HG02840 (cell line): ENCODE measurements at regions not wholly inside any gene's neighbourhood (a gene's known extent, or its start where the extent isn't known, plus 50 kb on each side); places are given as distances from the start of the nearest gene placed in this dataset.

Experiments used
- ATAC-seq: cut with Tn5 transposase; IDR thresholded peaks from one replicate; pipeline ENCODE4 v1.9.1; 2021; ENCODE audit warnings: mild to moderate bottlenecking, moderate library complexity, moderate number of reproducible peaks; ENCODE audit not compliant: unreplicated experiment, low FRiP score

GRCh38 chr4:14264437-14264836, 636.9 kb upstream of the BOD1L1 start:
- no peak for ATAC-seq

DNA sequence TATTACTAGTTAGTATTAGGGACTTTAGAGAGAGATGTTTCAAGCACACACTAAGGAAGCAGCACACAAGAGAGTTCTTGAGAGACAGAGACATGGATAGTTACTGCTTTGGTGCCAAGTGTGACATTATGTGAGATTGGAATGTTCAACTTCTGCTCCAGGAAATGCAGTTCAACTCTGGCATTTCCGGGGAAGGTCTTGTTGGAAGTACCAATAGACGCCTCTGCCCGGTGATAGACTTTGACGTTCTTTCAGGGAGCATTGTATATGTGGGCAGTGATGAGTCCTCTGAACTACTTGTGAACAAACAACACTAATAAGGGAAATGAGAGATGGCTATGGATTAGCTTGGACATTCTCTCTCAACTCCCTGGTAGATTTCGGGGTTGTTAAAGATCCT, 638.1 kb upstream of the BOD1L1 start:
- ATAC-seq, result no peak

DNA sequence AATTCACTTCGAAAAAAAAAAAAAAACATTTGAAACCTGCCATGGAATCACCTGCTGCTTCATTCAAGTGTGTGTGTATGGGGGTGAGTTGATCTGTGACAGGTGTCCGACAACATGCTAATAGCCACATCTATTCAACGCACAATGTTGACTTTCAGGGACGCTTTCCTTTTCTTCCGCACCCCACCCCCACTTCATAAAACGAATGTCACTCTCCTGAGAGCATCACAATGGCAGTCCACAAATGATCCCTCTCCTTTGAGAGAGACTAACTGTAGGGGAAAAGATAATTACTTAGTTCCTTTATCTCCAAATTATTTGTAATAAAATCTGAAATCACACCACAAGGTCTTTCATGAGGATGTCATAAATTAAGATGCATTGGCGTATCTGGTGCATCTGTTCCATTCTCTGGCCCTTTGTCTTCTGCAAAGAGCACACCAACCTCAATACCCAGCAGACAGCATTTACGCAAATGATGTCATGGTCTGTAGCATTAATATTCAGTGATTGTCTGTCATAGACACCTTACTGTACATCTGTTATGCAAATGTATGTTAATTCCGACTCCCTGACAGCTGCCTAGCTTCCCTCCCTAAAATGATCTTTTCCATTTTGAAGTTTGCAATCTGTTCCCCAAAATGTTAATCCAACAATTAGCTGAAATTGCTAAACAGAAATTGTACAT, 640.0 kb upstream of the BOD1L1 start:
- no peak for ATAC-seq

GRCh38 chr4:14269824-14270223, 642.3 kb upstream of the BOD1L1 start:
- ATAC-seq, result no peak

DNA sequence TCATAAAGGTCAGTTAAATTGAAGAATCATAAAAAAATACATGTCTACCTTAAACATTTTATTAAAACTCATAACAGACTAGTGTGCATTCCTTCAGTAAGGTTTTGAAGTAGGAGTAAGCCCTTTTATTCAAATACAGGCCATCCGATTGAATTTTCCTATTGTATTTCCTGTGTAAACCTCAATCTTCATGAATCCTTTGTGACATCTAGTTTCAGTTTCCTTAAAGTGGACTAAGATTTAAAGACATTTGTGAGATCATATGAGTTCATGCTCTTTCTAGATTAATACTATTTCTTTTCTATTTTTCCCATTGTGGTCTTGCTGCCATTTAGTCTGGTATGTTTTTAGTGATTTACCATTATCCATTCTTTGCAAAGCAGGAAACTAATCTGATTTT, 644.7 kb upstream of the BOD1L1 start:
- no peak for ATAC-seq

DNA sequence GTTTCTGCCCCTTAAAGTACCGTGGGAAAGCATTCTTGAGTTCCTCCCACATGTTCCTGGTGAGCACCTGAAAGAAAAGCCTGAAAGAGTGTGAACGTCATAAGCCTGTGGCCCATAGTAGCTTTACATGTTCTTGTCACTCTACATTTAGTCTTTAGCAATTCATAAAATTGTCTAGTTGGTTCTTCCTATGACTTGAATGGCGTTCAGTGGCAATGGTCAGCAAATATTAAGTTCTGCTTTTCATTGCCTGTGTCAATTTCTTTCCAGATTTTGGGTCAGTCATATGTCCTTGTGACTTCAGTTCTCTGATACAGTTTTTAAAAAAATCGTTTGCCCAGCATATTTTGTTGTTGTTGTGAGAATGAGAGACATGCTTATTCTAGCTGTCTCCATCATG, 650.0 kb upstream of the BOD1L1 start:
- ATAC-seq, result no peak

GRCh38 chr4:14280567-14280966, 653.0 kb upstream of the BOD1L1 start:
- no peak for ATAC-seq

DNA sequence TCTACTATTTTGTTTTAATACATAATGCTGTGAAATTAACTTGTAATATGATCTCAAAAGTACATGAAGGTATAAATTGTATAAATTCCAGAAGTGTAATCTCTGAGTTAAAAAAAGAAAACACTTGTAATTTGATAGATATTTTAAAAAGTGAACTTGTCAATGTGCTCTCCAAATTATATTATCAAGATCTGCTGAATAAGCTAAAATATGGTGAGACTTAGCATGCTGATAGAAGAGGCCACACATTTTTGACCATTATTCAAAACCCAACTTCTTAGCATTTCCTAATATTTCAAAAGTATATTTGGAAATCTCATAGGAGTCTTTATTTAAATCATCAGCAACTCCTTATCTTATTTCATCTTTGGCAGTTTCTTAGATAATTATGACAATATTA, 657.1 kb upstream of the BOD1L1 start:
- ATAC-seq, result no peak

- no peak for ATAC-seq
Observed at GRCh38 chr4:14289708-14290107, 662.2 kb upstream of the BOD1L1 start.

GRCh38 chr4:14293582-14293981, 666.1 kb upstream of the BOD1L1 start:
- no peak for ATAC-seq

- no peak for ATAC-seq
Observed at GRCh38 chr4:14294611-14295010, 667.1 kb upstream of the BOD1L1 start.

GRCh38 chr4:14299166-14299565, 671.6 kb upstream of the BOD1L1 start:
- ATAC-seq, result no peak

DNA sequence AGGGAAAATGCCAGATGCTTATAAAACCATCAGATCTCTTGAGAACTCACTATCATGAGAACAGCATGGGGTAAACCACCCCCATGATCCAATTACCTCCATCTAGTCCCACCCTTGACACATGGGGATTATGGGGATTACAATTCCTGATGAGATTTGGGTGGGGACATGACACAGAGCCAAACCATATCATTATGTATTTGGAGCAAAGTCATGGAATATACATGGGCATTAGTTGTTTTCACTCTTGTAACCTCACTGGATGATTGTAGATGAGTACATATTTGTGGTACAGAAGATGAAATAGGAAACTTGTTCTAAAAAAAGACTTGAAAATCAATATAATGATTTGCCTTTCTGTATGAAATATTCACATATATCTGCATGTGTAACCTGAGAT, 674.5 kb upstream of the BOD1L1 start:
- no peak for ATAC-seq

DNA sequence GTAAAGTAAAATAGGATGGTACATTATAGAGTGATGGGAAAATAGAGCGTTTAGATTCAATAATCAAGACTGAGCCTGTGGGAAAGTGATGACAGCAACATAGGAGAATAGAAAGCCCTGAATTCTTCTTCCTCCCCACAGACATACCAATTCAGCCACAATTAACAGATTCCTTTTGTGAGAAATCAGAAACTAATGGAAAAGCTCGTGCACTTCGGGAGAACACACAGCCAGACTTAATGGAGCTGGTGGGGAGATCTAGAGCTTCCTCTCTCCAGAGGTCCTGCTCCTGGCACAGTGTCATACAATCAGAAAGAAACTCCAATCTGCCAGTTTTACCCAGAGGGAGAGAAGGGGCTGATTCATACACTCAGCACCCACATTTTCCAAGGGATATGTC, 676.3 kb upstream of the BOD1L1 start:
- ATAC-seq, result no peak

GRCh38 chr4:14308229-14308651, 680.7 kb upstream of the BOD1L1 start:
- no peak for ATAC-seq

- ATAC-seq, result no peak
Observed at GRCh38 chr4:14309431-14309830, 681.9 kb upstream of the BOD1L1 start.

- ATAC-seq, result no peak
Observed at GRCh38 chr4:14313757-14314156, 686.2 kb upstream of the BOD1L1 start.

- ATAC-seq, result no peak
Observed at GRCh38 chr4:14315129-14315528, 687.2 kb upstream of the CPEB2 start.

DNA sequence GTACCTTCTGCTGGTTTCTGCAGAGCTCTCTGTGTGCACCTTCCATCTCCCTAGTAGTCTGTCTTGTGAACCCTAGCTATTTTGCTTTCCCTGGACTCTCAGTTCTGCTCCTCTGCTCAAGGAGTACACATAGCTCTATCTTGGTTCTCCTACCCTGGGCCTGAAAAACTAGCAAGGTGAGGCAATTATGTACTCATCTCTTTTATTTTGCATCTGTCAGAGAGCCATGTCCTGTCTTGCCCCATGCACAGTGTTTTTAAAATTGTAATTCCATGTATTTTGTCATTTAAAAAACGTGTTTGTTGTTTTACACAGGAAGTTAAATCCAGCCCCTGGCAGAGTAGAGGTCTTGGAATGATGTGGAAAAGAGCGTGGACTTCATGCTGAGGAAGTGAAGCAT, 684.9 kb upstream of the CPEB2 start:
- ATAC-seq, result no peak

DNA sequence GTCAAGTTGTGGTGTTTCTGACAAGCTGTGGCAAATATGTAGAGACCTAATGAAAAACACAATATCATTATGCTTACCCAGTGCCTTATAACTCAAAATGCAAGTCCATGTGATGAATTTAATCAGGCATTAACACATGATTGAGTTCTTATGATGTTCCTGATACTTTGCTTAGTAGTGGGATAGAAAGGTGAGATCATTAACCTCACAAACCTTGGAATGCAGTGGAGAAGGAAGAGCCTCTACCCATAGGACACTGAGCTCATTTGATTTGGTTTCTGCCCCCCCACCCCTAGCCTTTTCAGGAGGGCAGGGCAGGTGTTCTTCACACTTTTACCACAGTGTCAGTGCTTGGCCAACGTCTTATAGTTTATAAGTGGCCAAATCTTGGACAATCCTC, 683.6 kb upstream of the CPEB2 start:
- ATAC-seq, result no peak

DNA sequence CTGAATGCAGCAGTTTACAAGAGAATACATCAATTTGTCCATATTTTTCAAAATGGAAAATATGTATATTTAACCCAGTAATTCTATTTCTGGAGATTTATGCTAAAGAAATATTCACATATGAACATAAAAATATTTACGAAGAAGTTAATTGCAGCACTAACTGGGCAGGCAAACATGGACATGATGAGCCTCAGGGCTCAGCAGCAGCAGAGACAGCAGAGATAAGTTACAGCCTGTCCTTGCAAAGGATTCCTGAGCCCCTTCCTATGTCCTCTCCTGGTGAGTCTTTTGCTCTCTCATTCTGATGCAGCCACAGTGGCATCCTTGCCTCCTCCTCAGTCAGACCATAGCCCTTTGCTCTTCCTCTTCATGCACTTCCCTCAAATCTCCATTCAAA, 680.6 kb upstream of the CPEB2 start:
- ATAC-seq, result no peak

DNA sequence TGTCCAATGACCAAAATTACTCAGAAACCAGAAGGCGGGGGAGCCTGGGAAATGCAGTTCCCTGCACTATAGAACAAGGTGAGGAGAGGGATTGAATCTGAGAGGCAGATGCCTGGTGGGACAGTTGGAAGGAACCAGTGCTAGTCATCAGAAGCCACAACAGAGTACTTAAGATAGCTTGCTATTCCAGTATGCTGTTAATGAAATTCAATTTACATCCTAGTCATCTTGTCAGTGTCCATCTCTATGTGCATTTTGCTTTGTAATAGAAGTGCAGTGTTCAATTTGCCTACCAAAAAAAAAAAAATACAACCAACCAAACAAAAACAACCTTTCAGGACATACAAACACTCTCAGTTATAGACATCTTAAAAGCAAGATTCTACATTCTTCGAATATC, 679.1 kb upstream of the CPEB2 start:
- ATAC-seq, result no peak

GRCh38 chr4:14329228-14329627, 673.1 kb upstream of the CPEB2 start:
- ATAC-seq, result no peak
